Mesothelial cell of epicardium (in vitro differentiated cells): ENCODE measurements at regions not wholly inside any gene's neighbourhood (a gene's known extent, or its start where the extent isn't known, plus 50 kb on each side); places are given as distances from the start of the nearest gene placed in this dataset.

Experiments
- DNase-seq, 2 experiments: peaks; one replicate each; pipeline ENCODE4 v3.0.0; 2021; ENCODE audit warnings: low spot score in 2 of 2; ENCODE audit not compliant: unreplicated experiment in 2 of 2
- H3K27ac Mint-ChIP-seq: 2 replicates; pipeline ENCODE4 v1.8.0; 2021; ENCODE audit warnings: mixed read lengths
- H3K27me3 Mint-ChIP-seq: 2 replicates; pipeline ENCODE4 v1.8.0; 2021; ENCODE audit warnings: low read depth, mixed read lengths
- H3K36me3 Mint-ChIP-seq: 2 replicates; pipeline ENCODE4 v1.8.0; 2021; ENCODE audit warnings: mixed read lengths
- H3K4me1 Mint-ChIP-seq: 2 replicates; pipeline ENCODE4 v1.8.0; 2021; ENCODE audit warnings: mixed read lengths
- H3K4me3 Mint-ChIP-seq: 2 replicates; pipeline ENCODE4 v1.8.0; 2021; ENCODE audit warnings: mild to moderate bottlenecking, moderate library complexity, mixed read lengths
- H3K9me3 Mint-ChIP-seq: 2 replicates; pipeline ENCODE4 v1.8.0; 2021; ENCODE audit warnings: mixed read lengths
- CTCF ChIP-seq: fragments of 200-600 bp; sonication (generic); IDR thresholded peaks from one replicate; pipeline ENCODE4 v1.5.0; 2021; ENCODE audit warnings: antibody characterized with exemption; ENCODE audit not compliant: unreplicated experiment

- H3K36me3 Mint-ChIP-seq, result no peaks in the 10 kb centered on the region
- no peak for TF ChIP-seq CTCF
- peaks cover 30% of the 10 kb centered on the region for H3K27me3 Mint-ChIP-seq
- no peak overlapping the region for H3K4me3 Mint-ChIP-seq
- no peaks in the 10 kb centered on the region for H3K9me3 Mint-ChIP-seq
- no peak for DNase-seq
- H3K27ac Mint-ChIP-seq, result no peak overlapping the region
- H3K4me1 Mint-ChIP-seq, result peaks cover 5% of the 10 kb centered on the region
Observed at GRCh38 chr6:50187351-50187921, 137.7 kb upstream of the DEFB112 start.

GRCh38 chr6:50198245-50198644 lies 148.5 kb upstream of the DEFB112 start:
- Mint-ChIP-seq H3K9me3 (no peaks in the 10 kb centered on the region), H3K36me3 (no peaks in the 10 kb centered on the region), H3K4me1 (no peaks in the 10 kb centered on the region), H3K4me3 (no peak overlapping the region), H3K27me3 (peaks cover 17% of the 10 kb centered on the region), H3K27ac (no peak overlapping the region)
- no peak for DNase-seq
- no peak for TF ChIP-seq CTCF

DNA sequence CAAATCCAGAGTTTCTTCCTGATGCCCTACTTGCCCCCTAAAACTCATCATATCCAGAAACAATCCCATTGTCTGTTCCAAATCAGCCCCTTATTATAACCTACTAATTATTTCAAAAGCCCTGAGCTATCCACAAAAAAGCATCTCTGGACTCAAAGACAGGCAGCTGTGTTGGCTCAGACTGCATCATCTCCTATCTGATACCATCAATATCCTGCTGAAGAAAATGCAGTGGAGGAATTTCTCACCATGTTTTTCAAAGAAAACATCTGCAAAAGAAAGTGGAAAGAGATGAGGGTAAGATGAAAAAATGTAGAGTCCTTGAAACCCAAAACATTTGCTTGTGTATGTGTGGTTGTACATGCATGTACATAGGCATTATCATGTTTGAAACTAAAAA lies 153.0 kb upstream of the DEFB112 start:
- Mint-ChIP-seq H3K27ac (no peak overlapping the region), H3K4me3 (no peak overlapping the region), H3K27me3 (peaks cover 28% of the 10 kb centered on the region), H3K4me1 (no peaks in the 10 kb centered on the region), H3K36me3 (no peaks in the 10 kb centered on the region), H3K9me3 (no peaks in the 10 kb centered on the region)
- no peak for TF ChIP-seq CTCF
- no peak for DNase-seq

GRCh38 chr6:50211582-50211981 lies 161.9 kb upstream of the DEFB112 start:
- Mint-ChIP-seq H3K4me1 (peaks cover 7% of the 10 kb centered on the region), H3K36me3 (no peaks in the 10 kb centered on the region), H3K27ac (no peak overlapping the region), H3K27me3 (peaks cover 15% of the 10 kb centered on the region), H3K4me3 (no peak overlapping the region), H3K9me3 (no peaks in the 10 kb centered on the region)
- DNase-seq, result no peak
- TF ChIP-seq CTCF, result no peak

GRCh38 chr6:50213146-50213545 lies 163.4 kb upstream of the DEFB112 start:
- Mint-ChIP-seq H3K4me1 (peaks cover 7% of the 10 kb centered on the region), H3K27ac (no peak overlapping the region), H3K36me3 (no peaks in the 10 kb centered on the region), H3K4me3 (no peak overlapping the region), H3K27me3 (peaks cover 9% of the 10 kb centered on the region), H3K9me3 (no peaks in the 10 kb centered on the region)
- no peak for DNase-seq
- TF ChIP-seq CTCF, result no peak

DNA sequence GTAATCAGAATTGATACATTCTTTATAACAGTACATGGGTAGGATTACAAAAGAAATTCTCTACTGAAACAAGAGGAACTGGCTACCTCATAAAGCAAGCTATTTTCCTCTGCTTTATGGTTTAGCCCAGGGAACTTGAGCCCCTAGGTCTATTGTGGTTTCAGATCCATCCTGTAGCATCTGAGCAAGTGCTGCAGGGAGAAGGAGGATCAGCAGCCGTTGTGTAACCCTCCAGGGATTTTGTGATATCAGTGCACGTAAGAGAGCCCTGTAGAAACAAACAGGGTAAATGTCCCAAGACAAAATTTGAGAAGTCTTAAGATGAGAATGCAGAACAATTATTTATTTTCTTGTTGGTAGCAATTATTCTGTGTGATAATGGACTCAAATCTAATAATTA lies 165.2 kb upstream of the DEFB112 start:
- Mint-ChIP-seq H3K27me3 (peaks cover 16% of the 10 kb centered on the region), H3K36me3 (no peaks in the 10 kb centered on the region), H3K4me3 (no peak overlapping the region), H3K9me3 (no peaks in the 10 kb centered on the region), H3K4me1 (peaks cover 7% of the 10 kb centered on the region), H3K27ac (no peak overlapping the region)
- no peak for DNase-seq
- no peak for TF ChIP-seq CTCF
